GM21723 (cell line): ENCODE measurements at regions not wholly inside any gene's neighbourhood (a gene's known extent, or its start where the extent isn't known, plus 50 kb on each side); places are given as distances from the start of the nearest gene placed in this dataset.

Source experiments
- ATAC-seq: cut with Tn5 transposase; IDR thresholded peaks from one replicate; pipeline ENCODE4 v1.9.1; 2021; ENCODE audit warnings: mild to moderate bottlenecking, moderate library complexity; ENCODE audit not compliant: unreplicated experiment

DNA sequence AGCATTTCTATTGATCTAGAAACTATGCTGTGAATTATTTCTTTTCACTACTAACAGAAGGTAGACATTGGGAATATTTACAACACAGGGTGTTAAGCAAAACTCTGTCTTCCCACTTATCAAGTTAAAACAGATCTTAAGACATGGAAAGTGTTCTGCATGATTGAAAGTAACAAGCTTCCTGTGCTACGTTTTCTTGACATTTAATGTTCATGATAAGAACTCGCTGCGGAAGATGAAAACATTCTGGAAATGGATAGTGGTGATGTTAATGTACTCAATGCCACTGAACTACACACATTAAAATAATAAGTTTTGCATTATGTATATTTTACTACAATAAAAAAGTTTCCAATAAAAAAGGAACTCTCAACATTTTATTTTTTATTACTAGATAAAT, 74.4 kb upstream of the SCN7A start:
- ATAC-seq: no peak

- ATAC-seq: no peak
Measured at GRCh38 chr2:166565501-166565900, 71.5 kb upstream of the SCN7A start.

DNA sequence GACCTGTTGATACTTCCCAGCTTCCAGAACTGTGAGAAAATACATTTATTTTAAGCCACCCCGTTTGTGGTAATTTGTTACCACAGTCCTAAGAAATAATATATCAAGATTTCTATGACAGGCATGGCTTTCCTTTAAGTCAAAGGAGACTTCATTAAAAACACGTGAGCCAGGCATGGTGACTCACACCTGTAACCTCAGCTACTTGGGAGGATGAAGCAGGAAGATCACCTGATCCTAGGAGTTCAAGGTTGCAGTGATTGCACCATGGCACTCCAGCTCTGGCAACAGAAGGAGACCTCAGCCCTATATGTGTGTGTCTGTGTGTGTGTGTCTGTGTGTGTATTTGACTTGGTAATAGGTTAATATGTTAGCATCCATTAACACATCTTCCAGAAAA, 69.8 kb upstream of the SCN7A start:
- no peak for ATAC-seq

DNA sequence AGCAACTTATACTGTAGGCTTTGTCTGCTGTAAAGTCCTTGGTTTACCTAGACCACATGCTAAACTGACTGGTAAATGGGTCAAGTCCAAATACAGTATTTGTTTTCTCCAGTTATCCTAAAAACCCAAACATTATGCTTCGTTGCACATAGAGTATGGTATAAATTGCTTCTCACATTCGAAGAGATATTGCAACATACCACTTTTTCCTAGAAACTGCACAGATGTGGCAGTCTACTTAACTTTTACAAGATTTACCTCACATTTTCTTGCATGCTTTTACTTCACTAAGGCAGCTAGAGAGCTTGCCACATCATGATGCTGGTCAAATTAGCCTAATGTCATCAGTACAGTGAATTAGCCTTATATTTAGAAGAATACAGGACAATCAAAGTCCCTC, 66.0 kb upstream of the SCN7A start:
- no peak for ATAC-seq

GRCh38 chr2:166550923-166551322, 56.9 kb upstream of the SCN7A start:
- ATAC-seq: no peak

DNA sequence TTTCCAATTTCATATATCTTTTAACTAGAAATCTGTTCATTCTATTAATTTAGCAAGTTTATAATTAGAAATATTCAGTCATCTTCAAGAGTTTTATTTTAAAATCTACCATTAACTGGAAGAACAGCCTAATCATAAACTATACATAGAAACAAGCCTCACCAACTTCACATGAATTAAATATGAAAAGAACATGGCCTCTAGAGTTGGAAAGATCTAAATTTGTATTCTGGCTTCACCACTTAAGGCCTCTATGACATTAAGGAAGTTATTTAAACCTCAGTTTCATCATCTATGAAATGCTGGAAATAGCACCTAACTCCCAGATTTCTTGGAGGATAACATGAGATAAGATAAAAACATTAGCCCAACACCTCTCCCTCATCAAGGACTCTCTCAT, 51.4 kb upstream of the SCN7A start:
- no peak for ATAC-seq
